ENCODE measurements at regions not wholly inside any gene's neighbourhood (a gene's known extent, or its start where the extent isn't known, plus 50 kb on each side); places are given as distances from the start of the nearest gene placed in this dataset.

- Histone ChIP-seq H3K27ac (no peak overlapping the region), H3K4me3 (no peak overlapping the region), H3K4me1 (replicated peaks in 1 of 2) (peaks cover 0 to 4% of the 10 kb centered on the region in 2 donors)
- in situ Hi-C loops (cut with MboI; ENCODE audit: low pct_unique_long_range_greater_than_20kb in 2 of 9, low sequenced_read_pairs in 9 of 9, unreplicated experiment in 9 of 9), result no loop called here
- peak in 1 of 8 experiments; percentile 73 for ATAC-seq (replicated peaks in 6 of 8)
- 0 to 100% (median 79%) methylated on average over 1 to 2 of the region's 2 CpGs; no CpG with 5 or more reads in 4 of the 10 experiments for WGBS, 10 experiments
These were observed 155.6 kb upstream of the DSEL start for GRCh38 chr18:67672155-67672554.

GRCh38 chr18:67670024-67670543, 153.6 kb upstream of the DSEL start:
- Histone ChIP-seq H3K4me1 (replicated peaks in 1 of 2) (peaks cover 0 to 4% of the 10 kb centered on the region in 2 donors), H3K4me3 (no peak overlapping the region), H3K27ac (no peak overlapping the region)
- ATAC-seq (replicated peaks in 6 of 8), result peak in 3 of 8 experiments; percentile 61 to 82 (median 80)
- 0 to 100% (median 94%) methylated on average over 1 to 2 of the region's 2 CpGs; no CpG with 5 or more reads in 2 of the 10 experiments for WGBS, 10 experiments
- in situ Hi-C loops (cut with MboI; ENCODE audit: low pct_unique_long_range_greater_than_20kb in 2 of 9, low sequenced_read_pairs in 9 of 9, unreplicated experiment in 9 of 9), result no loop called here

- Histone ChIP-seq H3K4me3 (no peak overlapping the region), H3K4me1 (replicated peaks in 1 of 2) (peaks cover 0 to 3% of the 10 kb centered on the region in 2 donors), H3K27ac (no peak overlapping the region)
- in situ Hi-C loops (cut with MboI; ENCODE audit: low pct_unique_long_range_greater_than_20kb in 2 of 9, low sequenced_read_pairs in 9 of 9, unreplicated experiment in 9 of 9), result no loop called here
- ATAC-seq (replicated peaks in 6 of 8), result peak in 1 of 8 experiments; percentile 20
- 5 to 100% (median 73%) methylated on average over 1 to 4 of the region's 4 CpGs; no CpG with 5 or more reads in 2 of the 10 experiments for WGBS, 10 experiments
These were observed 148.7 kb upstream of the DSEL start for GRCh38 chr18:67665266-67665665.

- Histone ChIP-seq H3K27ac (no peak overlapping the region), H3K4me3 (no peak overlapping the region), H3K4me1 (replicated peaks in 1 of 2) (peaks cover 3 to 5% of the 10 kb centered on the region in 2 donors)
- in situ Hi-C loops (cut with MboI; ENCODE audit: low pct_unique_long_range_greater_than_20kb in 2 of 9, low sequenced_read_pairs in 9 of 9, unreplicated experiment in 9 of 9), result no loop called here
- no peak for ATAC-seq (replicated peaks in 6 of 8)
These were observed 146.5 kb upstream of the DSEL start for GRCh38 chr18:67662996-67663395.

- ATAC-seq (replicated peaks in 6 of 8), result no peak
- WGBS, 10 experiments, result 82 to 100% (median 100%) methylated on average over 1 to 2 of the region's 2 CpGs; no CpG with 5 or more reads in 2 of the 10 experiments
- no peak overlapping the region for H3K4me3 ChIP-seq
- in situ Hi-C loops (cut with MboI; ENCODE audit: low pct_unique_long_range_greater_than_20kb in 2 of 9, low sequenced_read_pairs in 9 of 9, unreplicated experiment in 9 of 9), result no loop called here
- H3K27ac ChIP-seq, result no peak overlapping the region
- H3K4me1 ChIP-seq (replicated peaks in 1 of 2), result peaks cover 3 to 5% of the 10 kb centered on the region in 2 donors
These were observed 145.0 kb upstream of the DSEL start for GRCh38 chr18:67661555-67661954.

- no peak for ATAC-seq (replicated peaks in 6 of 8)
- Histone ChIP-seq H3K4me3 (no peak overlapping the region), H3K27ac (no peak overlapping the region), H3K4me1 (replicated peaks in 1 of 2) (no peaks in the 10 kb centered on the region)
- in situ Hi-C loops (cut with MboI; ENCODE audit: low pct_unique_long_range_greater_than_20kb in 2 of 9, low sequenced_read_pairs in 9 of 9, unreplicated experiment in 9 of 9), result no loop called here
- 80 to 100% (median 94%) methylated on average over 1 to 4 of the region's 4 CpGs; no CpG with 5 or more reads in 3 of the 10 experiments for WGBS, 10 experiments
These were observed 137.6 kb upstream of the DSEL start for GRCh38 chr18:67654101-67654500.

- H3K4me1 ChIP-seq (replicated peaks in 1 of 2), result no peaks in the 10 kb centered on the region
- no peak overlapping the region for H3K4me3 ChIP-seq
- WGBS, 10 experiments, result 80 to 100% (median 100%) methylated on average over 1 of the region's 1 CpG; no CpG with 5 or more reads in 7 of the 10 experiments
- in situ Hi-C loops (cut with MboI; ENCODE audit: low pct_unique_long_range_greater_than_20kb in 2 of 9, low sequenced_read_pairs in 9 of 9, unreplicated experiment in 9 of 9), result no loop called here
- H3K27ac ChIP-seq, result no peak overlapping the region
- ATAC-seq (replicated peaks in 6 of 8), result peak in 1 of 8 experiments; percentile 36
These were observed 135.8 kb upstream of the DSEL start for GRCh38 chr18:67652288-67652687.

GRCh38 chr18:67651438-67651837, 134.9 kb upstream of the DSEL start:
- in situ Hi-C loops (cut with MboI; ENCODE audit: low pct_unique_long_range_greater_than_20kb in 2 of 9, low sequenced_read_pairs in 9 of 9, unreplicated experiment in 9 of 9), result no loop called here
- WGBS, 10 experiments, result 13 to 100% (median 40%) methylated on average over 1 to 4 of the region's 4 CpGs; no CpG with 5 or more reads in 3 of the 10 experiments

GRCh38 chr18:67650686-67651385, 134.3 kb upstream of the DSEL start:
- in situ Hi-C loops (cut with MboI; ENCODE audit: low pct_unique_long_range_greater_than_20kb in 2 of 9, low sequenced_read_pairs in 9 of 9, unreplicated experiment in 9 of 9), result no loop called here
- no peaks in the 10 kb centered on the region for H3K4me1 ChIP-seq (replicated peaks in 1 of 2)
- peak in 2 of 8 experiments; percentile 41 to 51 for ATAC-seq (replicated peaks in 6 of 8)
- WGBS, 10 experiments, result 11 to 93% (median 76%) methylated on average over 3 to 6 of the region's 6 CpGs; no CpG with 5 or more reads in 1 of the 10 experiments
- no peak overlapping the region for H3K27ac ChIP-seq
- H3K4me3 ChIP-seq, result no peak overlapping the region

More at GRCh38 chr18:67651438-67651837, 134.9 kb upstream of the DSEL start:
- Histone ChIP-seq H3K27ac (no peak overlapping the region), H3K4me1 (replicated peaks in 1 of 2) (no peaks in the 10 kb centered on the region), H3K4me3 (no peak overlapping the region)
- ATAC-seq (replicated peaks in 6 of 8), result peak in 3 of 8 experiments; percentile 26 to 83 (median 74)

- Histone ChIP-seq H3K4me3 (no peak overlapping the region), H3K4me1 (replicated peaks in 1 of 2) (no peaks in the 10 kb centered on the region), H3K27ac (no peak overlapping the region)
- ATAC-seq (replicated peaks in 6 of 8), result no peak
- in situ Hi-C loops (cut with MboI; ENCODE audit: low pct_unique_long_range_greater_than_20kb in 2 of 9, low sequenced_read_pairs in 9 of 9, unreplicated experiment in 9 of 9), result no loop called here
- 93 to 100% (median 100%) methylated on average over 1 to 2 of the region's 2 CpGs; no CpG with 5 or more reads in 2 of the 10 experiments for WGBS, 10 experiments
These were observed 130.4 kb upstream of the DSEL start for GRCh38 chr18:67646890-67647289.

- 94 to 100% (median 100%) methylated on average over 1 to 2 of the region's 2 CpGs; no CpG with 5 or more reads in 3 of the 10 experiments for WGBS, 10 experiments
- H3K4me1 ChIP-seq (replicated peaks in 1 of 2), result no peaks in the 10 kb centered on the region
- no peak overlapping the region for H3K27ac ChIP-seq
- in situ Hi-C loops (cut with MboI; ENCODE audit: low pct_unique_long_range_greater_than_20kb in 2 of 9, low sequenced_read_pairs in 9 of 9, unreplicated experiment in 9 of 9), result no loop called here
- no peak for ATAC-seq (replicated peaks in 6 of 8)
- no peak overlapping the region for H3K4me3 ChIP-seq
These were observed 127.7 kb upstream of the DSEL start for GRCh38 chr18:67644226-67644625.

- no peak overlapping the region for H3K27ac ChIP-seq
- WGBS, 10 experiments, result 64 to 100% (median 89%) methylated on average over 1 to 2 of the region's 2 CpGs; no CpG with 5 or more reads in 2 of the 10 experiments
These were observed 123.4 kb upstream of the DSEL start for GRCh38 chr18:67639872-67640271.

GRCh38 chr18:67636597-67637385, 120.3 kb upstream of the DSEL start:
- H3K27ac ChIP-seq, result no peak overlapping the region
- 58 to 100% (median 93%) methylated on average over 1 to 15 of the region's 32 CpGs for WGBS, 10 experiments
- no peak for ATAC-seq (replicated peaks in 6 of 8)
- in situ Hi-C loops (cut with MboI; ENCODE audit: low pct_unique_long_range_greater_than_20kb in 2 of 9, low sequenced_read_pairs in 9 of 9, unreplicated experiment in 9 of 9), result no loop called here
- H3K4me1 ChIP-seq (replicated peaks in 1 of 2), result peaks cover 4 to 18% of the 10 kb centered on the region in 2 donors
- H3K4me3 ChIP-seq, result no peak overlapping the region

More at GRCh38 chr18:67639872-67640271, 123.4 kb upstream of the DSEL start:
- in situ Hi-C loops (cut with MboI; ENCODE audit: low pct_unique_long_range_greater_than_20kb in 2 of 9, low sequenced_read_pairs in 9 of 9, unreplicated experiment in 9 of 9), result no loop called here
- Histone ChIP-seq H3K4me1 (replicated peaks in 1 of 2) (peaks cover 0 to 3% of the 10 kb centered on the region in 2 donors), H3K4me3 (no peak overlapping the region)
- ATAC-seq (replicated peaks in 6 of 8), result no peak

Data from motor neuron (in vitro differentiated cells).